K562 (cell line): ENCODE measurements at regions not wholly inside any gene's neighbourhood (a gene's known extent, or its start where the extent isn't known, plus 50 kb on each side); places are given as distances from the start of the nearest gene placed in this dataset.

ENCODE experiments used
- ATAC-seq: fragments of 200-7000 bp; cut with Tn5 transposase; 3 replicates; pipeline ENCODE4 v1.9.1; 2020; ENCODE audit warnings: moderate library complexity
- BruUV-seq: library from RNA; stranded (reverse); fragments of 400-500 nt; replicated peaks from 2 replicates; lab custom pipeline; 2021; lab: Mats Ljungman, UMichigan
- CTCF ChIA-PET: fragments of 300-600 bp; formaldehyde crosslinking; extraction: SDS; loops from one replicate; lab custom pipeline; 2021; ENCODE audit warnings: low intra/inter-chr PET ratio; lab: Yijun Ruan, JAX
- POLR2A ChIA-PET: fragments of 300-600, 350-650 bp; sonication (Branson Sonifier 250); formaldehyde crosslinking; extraction: SDS; loops from one replicate; lab custom pipeline; 2021; ENCODE audit warnings: antibody characterized with exemption, inconsistent platforms; lab: Yijun Ruan, JAX
- DNase-seq, 4 experiments: peaks; one replicate each; pipeline versions ENCODE4 v3.0.0 to v3.0.0-alpha.2; 2011 to 2018; ENCODE audit warnings: low spot score in 3 of 4, mixed read lengths in 3 of 4; ENCODE audit errors: extremely low read depth in 1 of 4
- FAIRE-seq: peaks from 2 replicates; lab custom pipeline; 2011; peaks lifted over from hg19 to GRCh38; lab: Jason Lieb, UNC
- H2AFZ ChIP-seq: 2 replicates; pipeline ENCODE4 v1.6.0; 2011; ENCODE audit warnings: low read depth, low read length, control low read depth, inconsistent platforms
- H3K27ac ChIP-seq: fragments of 200-600 bp; 3 replicates; pipeline ENCODE4 v1.8.0; 2011; ENCODE audit warnings: low read depth, mild to moderate bottlenecking, control low read depth, inconsistent platforms, low read length, moderate library complexity, mixed read lengths; ENCODE audit errors: extremely low read depth
- H3K27me3 ChIP-seq, 2 experiments: fragments of 300-600 bp in 1 of 2; 2 replicates in 1 of 2; 3 replicates in 1 of 2; pipeline versions ENCODE4 v1.6.0 to v1.8.0; 2011; ENCODE audit warnings: inconsistent platforms in 2 of 2, low read length in 2 of 2, mild to moderate bottlenecking in 1 of 2, mixed read lengths in 1 of 2, moderate library complexity in 1 of 2; ENCODE audit not compliant: control insufficient read depth in 2 of 2, insufficient read depth in 2 of 2
- H3K36me3 ChIP-seq: fragments of 300-600 bp; 3 replicates; pipeline ENCODE4 v1.8.0; 2011; ENCODE audit warnings: mild to moderate bottlenecking, low read length, inconsistent platforms; ENCODE audit not compliant: control insufficient read depth, insufficient read depth
- H3K4me1 ChIP-seq, 2 experiments: fragments of 200-600 bp in 1 of 2; replicated peaks in 1 of 2; 2 replicates in 1 of 2; 3 replicates in 1 of 2; pipeline versions ENCODE4 v1.5.1 to v1.8.0; 2011; ENCODE audit warnings: inconsistent platforms in 2 of 2, low read length in 2 of 2, mild to moderate bottlenecking in 1 of 2, mixed read lengths in 1 of 2, moderate library complexity in 1 of 2; ENCODE audit not compliant: control insufficient read depth in 2 of 2, insufficient read depth in 2 of 2
- H3K4me2 ChIP-seq: 2 replicates; pipeline ENCODE4 v1.6.1; 2011; ENCODE audit warnings: low read length, control low read depth, inconsistent platforms, mixed read lengths; ENCODE audit not compliant: insufficient read depth
- H3K4me3 ChIP-seq: fragments of 200-600 bp; sonication (generic), shearing (Covaris generic); 2 replicates; pipeline ENCODE4 v1.5.1; 2016; ENCODE audit warnings: control low read depth, inconsistent platforms
- H3K79me2 ChIP-seq: fragments of 200-600 bp; 3 replicates; pipeline ENCODE4 v1.8.0; 2011; ENCODE audit warnings: low read length, inconsistent platforms; ENCODE audit not compliant: control insufficient read depth, insufficient read depth
- H3K9ac ChIP-seq, 2 experiments: 2 replicates each; pipeline versions ENCODE4 v1.6.0 to v1.6.1; 2011; ENCODE audit warnings: low read depth in 2 of 2, low read length in 2 of 2, control low read depth in 1 of 2, inconsistent platforms in 1 of 2, mild to moderate bottlenecking in 1 of 2, mixed read lengths in 1 of 2; ENCODE audit not compliant: insufficient read depth in 1 of 2
- H3K9me1 ChIP-seq: one replicate; pipeline ENCODE4 v1.6.0; 2011; ENCODE audit warnings: inconsistent platforms, mild to moderate bottlenecking, low read length, moderate library complexity; ENCODE audit not compliant: control insufficient read depth, insufficient read depth
- H3K9me3 ChIP-seq: replicated peaks from 2 replicates; pipeline ENCODE4 v1.5.1; 2011; ENCODE audit warnings: low read depth, low read length, inconsistent platforms; ENCODE audit not compliant: control insufficient read depth, insufficient read depth
- H4K20me1 ChIP-seq: replicated peaks from 2 replicates; pipeline ENCODE4 v1.6.1; 2011; ENCODE audit warnings: low read length, inconsistent platforms, mixed read lengths; ENCODE audit not compliant: control insufficient read depth, insufficient read depth
- HNRNPUL1 ChIP-seq: fragments of 200-400 bp; formaldehyde crosslinking; IDR thresholded peaks from 2 replicates; pipeline ENCODE4 v1.6.1; 2017; ENCODE audit warnings: low read length
- IFI16 ChIP-seq: fragments of 250-450 bp; sonication (Bioruptor Pico); IDR thresholded peaks from 2 replicates; pipeline ENCODE4 v2.1.2; 2022; ENCODE audit warnings: mild to moderate bottlenecking, inconsistent platforms
- POLR2G ChIP-seq: fragments of 200-400 bp; formaldehyde crosslinking; IDR thresholded peaks from 2 replicates; pipeline ENCODE4 v1.6.1; 2017; ENCODE audit warnings: low read depth, mild to moderate bottlenecking, antibody characterized with exemption, low read length, moderate library complexity
- POLR3G ChIP-seq: IDR thresholded peaks from 2 replicates; pipeline ENCODE4 v1.6.1; 2011; ENCODE audit not compliant: insufficient read length, insufficient replicate concordance; ENCODE audit errors: extremely low read depth
- RBM15 ChIP-seq: fragments of 200-400 bp; formaldehyde crosslinking; IDR thresholded peaks from 2 replicates; pipeline ENCODE4 v1.6.1; 2018; ENCODE audit warnings: mild to moderate bottlenecking, low read length, moderate library complexity; ENCODE audit not compliant: insufficient read depth
- SP2 ChIP-seq: IDR thresholded peaks from 2 replicates; pipeline ENCODE4 v1.6.1; 2011; ENCODE audit warnings: mild to moderate bottlenecking, low read depth, low read length, moderate library complexity; ENCODE audit not compliant: poor library complexity, severe bottlenecking; ENCODE audit errors: extremely low read depth
- SRSF9 ChIP-seq: fragments of 200-400 bp; formaldehyde crosslinking; IDR thresholded peaks from 2 replicates; pipeline ENCODE4 v1.6.1; 2017; ENCODE audit warnings: low read depth, low read length, borderline replicate concordance
- THRAP3 ChIP-seq: fragments of 450-650 bp; IDR thresholded peaks from 2 replicates; pipeline ENCODE4 v1.6.1; 2016; ENCODE audit warnings: mild to moderate bottlenecking, inconsistent platforms, borderline replicate concordance
- ZMIZ1 ChIP-seq, 2 experiments: fragments of 150-350 bp in 1 of 2; IDR thresholded peaks; 2 replicates each; pipeline ENCODE4 v1.6.1; 2012 to 2016; ENCODE audit warnings: low read depth in 2 of 2, low read length in 2 of 2, mild to moderate bottlenecking in 1 of 2, moderate library complexity in 1 of 2
- WGBS: fragments of 100-300 bp; shearing (Covaris generic); methylation state at CpG from one replicate; pipeline ENCODE4 v1.1.6; 2016; ENCODE audit warnings: low coverage, mixed read lengths; ENCODE audit not compliant: insufficient coverage; ENCODE audit errors: missing lambda C conversion rate; 5-methylcytosine and 5-hydroxymethylcytosine counted together
- in situ Hi-C: fragments of 300-500 bp; cut with MboI; formaldehyde crosslinking; loops from 4 replicates; pipeline ENCODE4 v1.15.0; 2018; ENCODE audit warnings: inconsistent platforms, mixed read lengths
- intact Hi-C: fragments of 100-400 bp; cut with micrococcal nuclease; formaldehyde crosslinking; loops from 2 replicates; pipeline ENCODE4 v1.14.2; 2022
- TF ChIP-seq, protein P1 (sequence below): fragments of 250-450 bp; sonication (Bioruptor Pico); IDR thresholded peaks from 2 replicates; pipeline ENCODE4 v1.4.0; 2020; ENCODE audit warnings: mild to moderate bottlenecking, moderate library complexity

DNA sequence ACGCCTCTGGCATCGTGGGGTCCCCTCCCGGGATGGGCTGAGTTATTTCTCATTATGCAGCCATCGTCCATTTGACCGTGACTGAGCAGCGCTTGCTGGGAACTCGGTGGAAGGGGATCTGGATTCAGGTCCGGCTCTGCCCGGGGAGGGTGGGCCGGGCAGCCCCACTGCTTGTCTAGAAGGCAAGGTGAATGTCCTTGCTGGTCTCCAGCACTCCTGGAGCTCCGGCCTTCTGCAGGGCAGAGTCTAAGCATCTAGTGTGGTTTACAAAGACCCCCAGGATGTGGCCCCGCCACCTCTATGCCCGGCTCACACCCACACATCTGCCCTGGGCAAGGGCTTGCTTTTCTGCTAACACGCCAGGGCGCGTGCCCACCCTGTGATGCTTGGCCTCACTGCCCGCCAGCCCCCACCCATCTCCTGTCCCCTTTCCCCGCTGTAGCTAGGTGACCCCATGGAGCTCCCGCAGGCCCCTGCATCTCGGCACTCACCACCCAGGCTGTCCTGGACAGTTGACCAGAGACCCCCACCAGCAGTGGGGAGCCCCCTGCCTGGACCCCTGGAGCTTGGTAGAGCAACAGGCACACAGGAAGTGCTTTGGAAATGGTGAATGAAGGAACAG is 151.0 kb upstream of the CHST15 start:
- intact Hi-C loops: no loop called here
- no peaks in the 10 kb centered on the region for H3K36me3 ChIP-seq
- no peak overlapping the region for H3K4me2 ChIP-seq
- DNase-seq (no peak), FAIRE-seq (no peak), ATAC-seq (no peak)
- ChIA-PET CTCF (no interaction called here), POLR2A (interaction anchor here (0.9 kb wide), 1 partner anchor 8 kb away, joined by 4 read pairs; no protein-coding TSS in a partner anchor)
- H3K9me1 ChIP-seq: no peaks in the 10 kb centered on the region
- no peaks in the 10 kb centered on the region for H4K20me1 ChIP-seq
- no peaks in the 10 kb centered on the region; a peak in 1 of 5 replicates for H3K4me1 ChIP-seq
- H3K79me2 ChIP-seq: no peaks in the 10 kb centered on the region
- no peaks in the 10 kb centered on the region for H3K9me3 ChIP-seq
- H2AFZ ChIP-seq: no peak overlapping the region
- H3K4me3 ChIP-seq: no peak overlapping the region
- peaks cover 0 to 13% of the 10 kb centered on the region in 2 experiments; a peak in 1 of 5 replicates for H3K27me3 ChIP-seq
- H3K27ac ChIP-seq: no peak overlapping the region
- WGBS: 0% methylated on average over 9 of the region's 20 CpGs
- in situ Hi-C loops: no loop called here
- no peak overlapping the region for H3K9ac ChIP-seq
- BruUV-seq: no TSS peak
- no peak for TF ChIP-seq HNRNPUL1
- no peak for TF ChIP-seq RBM15
- TF ChIP-seq SRSF9: no peak
- TF ChIP-seq POLR3G: no peak
- TF ChIP-seq THRAP3: no peak
- TF ChIP-seq POLR2G: no peak
- no peak for TF ChIP-seq SP2
- no peak for TF ChIP-seq ZMIZ1 (IDR thresholded peaks at IDR 0.05; ENCODE audit: low read depth in 2 of 2, low read length in 2 of 2)
- TF ChIP-seq, protein P1, sequence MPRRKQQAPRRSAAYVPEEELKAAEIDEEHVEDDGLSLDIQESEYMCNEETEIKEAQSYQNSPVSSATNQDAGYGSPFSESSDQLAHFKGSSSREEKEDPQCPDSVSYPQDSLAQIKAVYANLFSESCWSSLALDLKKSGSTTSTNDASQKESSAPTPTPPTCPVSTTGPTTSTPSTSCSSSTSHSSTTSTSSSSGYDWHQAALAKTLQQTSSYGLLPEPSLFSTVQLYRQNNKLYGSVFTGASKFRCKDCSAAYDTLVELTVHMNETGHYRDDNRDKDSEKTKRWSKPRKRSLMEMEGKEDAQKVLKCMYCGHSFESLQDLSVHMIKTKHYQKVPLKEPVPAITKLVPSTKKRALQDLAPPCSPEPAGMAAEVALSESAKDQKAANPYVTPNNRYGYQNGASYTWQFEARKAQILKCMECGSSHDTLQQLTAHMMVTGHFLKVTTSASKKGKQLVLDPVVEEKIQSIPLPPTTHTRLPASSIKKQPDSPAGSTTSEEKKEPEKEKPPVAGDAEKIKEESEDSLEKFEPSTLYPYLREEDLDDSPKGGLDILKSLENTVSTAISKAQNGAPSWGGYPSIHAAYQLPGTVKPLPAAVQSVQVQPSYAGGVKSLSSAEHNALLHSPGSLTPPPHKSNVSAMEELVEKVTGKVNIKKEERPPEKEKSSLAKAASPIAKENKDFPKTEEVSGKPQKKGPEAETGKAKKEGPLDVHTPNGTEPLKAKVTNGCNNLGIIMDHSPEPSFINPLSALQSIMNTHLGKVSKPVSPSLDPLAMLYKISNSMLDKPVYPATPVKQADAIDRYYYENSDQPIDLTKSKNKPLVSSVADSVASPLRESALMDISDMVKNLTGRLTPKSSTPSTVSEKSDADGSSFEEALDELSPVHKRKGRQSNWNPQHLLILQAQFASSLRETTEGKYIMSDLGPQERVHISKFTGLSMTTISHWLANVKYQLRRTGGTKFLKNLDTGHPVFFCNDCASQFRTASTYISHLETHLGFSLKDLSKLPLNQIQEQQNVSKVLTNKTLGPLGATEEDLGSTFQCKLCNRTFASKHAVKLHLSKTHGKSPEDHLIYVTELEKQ (CRISPR knock-in tag): no peak
- TF ChIP-seq IFI16 (CRISPR knock-in tag): no peak
